Kidney (tissue), 13 donors: ENCODE measurements at regions not wholly inside any gene's neighbourhood (a gene's known extent, or its start where the extent isn't known, plus 50 kb on each side); places are given as distances from the start of the nearest gene placed in this dataset.

Experiments used
- DNase-seq, 5 donors: peaks; one replicate each; pipeline ENCODE4 v3.0.0-alpha.2; 2013 to 2020
- FAIRE-seq: peaks from 2 replicates; lab custom pipeline; 2012; peaks lifted over from hg19 to GRCh38; lab: Jason Lieb, UNC
- H3K27ac ChIP-seq, 2 donors: one replicate each; pipeline ENCODE4 v1.7.0; 2013; ENCODE audit warnings: low read depth in 2 of 2, low read length in 2 of 2, inconsistent platforms in 1 of 2
- H3K27me3 ChIP-seq: one replicate; pipeline ENCODE4 v1.7.1; 2013; ENCODE audit warnings: low read length, inconsistent platforms; ENCODE audit not compliant: control insufficient read depth, insufficient read depth
- H3K36me3 ChIP-seq, 3 donors: one replicate each; pipeline versions ENCODE4 v1.7.0 to v1.7.1; 2013; ENCODE audit warnings: low read length in 3 of 3, control low read depth in 1 of 3, inconsistent platforms in 1 of 3; ENCODE audit not compliant: insufficient read depth in 3 of 3, control insufficient read depth in 2 of 3
- H3K4me1 ChIP-seq, 3 donors: one replicate each; pipeline versions ENCODE4 v1.7.0 to v1.7.1; 2013; ENCODE audit warnings: low read length in 3 of 3, inconsistent platforms in 1 of 3, low read depth in 1 of 3; ENCODE audit not compliant: control insufficient read depth in 2 of 3, insufficient read depth in 2 of 3
- H3K4me3 ChIP-seq, 3 donors: one replicate each; pipeline versions ENCODE4 v1.7.0 to v1.8.1; 2013; ENCODE audit warnings: low read length in 3 of 3, control low read depth in 1 of 3, inconsistent platforms in 1 of 3
- H3K9ac ChIP-seq, 3 donors: one replicate each; pipeline versions ENCODE4 v1.7.0 to v1.7.1; 2013; ENCODE audit warnings: low read length in 3 of 3, control low read depth in 1 of 3, inconsistent platforms in 1 of 3
- H3K9me3 ChIP-seq, 3 donors: one replicate each; pipeline versions ENCODE4 v1.7.0 to v1.7.1; 2013; ENCODE audit warnings: low read length in 3 of 3, control low read depth in 1 of 3, inconsistent platforms in 1 of 3; ENCODE audit not compliant: control insufficient read depth in 2 of 3, insufficient read depth in 1 of 3
- intact Hi-C: fragments of 100-400 bp; cut with DNase I; formaldehyde crosslinking; loops from one replicate; pipeline ENCODE4 v1.11.1; 2022
- TF ChIP-seq, protein P1 (sequence below): IDR thresholded peaks from 3 replicates; pipeline ENCODE4 v1.5.1; 2012; ENCODE audit warnings: mild to moderate bottlenecking, moderate library complexity, borderline replicate concordance; ENCODE audit not compliant: insufficient read depth; ENCODE audit errors: extremely low read depth
- donor health status: control.
- donor health status: control.
- donor health status: control.
- donor health status: control.
- donor health status: control.
- donor health status: DM: yes; HTN: yes; CAD: no.
- donor health status: Normal renal cell carcinoma (clear cell type).

- Histone ChIP-seq H3K9ac (peak overlapping the region in 1 of 3 donors; percentile 62), H3K27ac (peak overlapping the region; percentile 73 to 75), H3K36me3 (no peaks in the 10 kb centered on the region), H3K4me3 (peak overlapping the region in 1 of 3 donors; percentile 10), H3K4me1 (peaks cover 5 to 16% (median 6%) of the 10 kb centered on the region in 3 donors), H3K9me3 (no peaks in the 10 kb centered on the region), H3K27me3 (no peaks in the 10 kb centered on the region)
- DNase-seq, result peak; percentile 78 to 95 (median 90)
- intact Hi-C loops, result no loop called here
- TF ChIP-seq, protein P1, sequence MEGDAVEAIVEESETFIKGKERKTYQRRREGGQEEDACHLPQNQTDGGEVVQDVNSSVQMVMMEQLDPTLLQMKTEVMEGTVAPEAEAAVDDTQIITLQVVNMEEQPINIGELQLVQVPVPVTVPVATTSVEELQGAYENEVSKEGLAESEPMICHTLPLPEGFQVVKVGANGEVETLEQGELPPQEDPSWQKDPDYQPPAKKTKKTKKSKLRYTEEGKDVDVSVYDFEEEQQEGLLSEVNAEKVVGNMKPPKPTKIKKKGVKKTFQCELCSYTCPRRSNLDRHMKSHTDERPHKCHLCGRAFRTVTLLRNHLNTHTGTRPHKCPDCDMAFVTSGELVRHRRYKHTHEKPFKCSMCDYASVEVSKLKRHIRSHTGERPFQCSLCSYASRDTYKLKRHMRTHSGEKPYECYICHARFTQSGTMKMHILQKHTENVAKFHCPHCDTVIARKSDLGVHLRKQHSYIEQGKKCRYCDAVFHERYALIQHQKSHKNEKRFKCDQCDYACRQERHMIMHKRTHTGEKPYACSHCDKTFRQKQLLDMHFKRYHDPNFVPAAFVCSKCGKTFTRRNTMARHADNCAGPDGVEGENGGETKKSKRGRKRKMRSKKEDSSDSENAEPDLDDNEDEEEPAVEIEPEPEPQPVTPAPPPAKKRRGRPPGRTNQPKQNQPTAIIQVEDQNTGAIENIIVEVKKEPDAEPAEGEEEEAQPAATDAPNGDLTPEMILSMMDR, result no peak
- FAIRE-seq, result peak; percentile 73
Observed at GRCh38 chr12:69024413-69024812, 91.4 kb upstream of the CPM start.

DNA sequence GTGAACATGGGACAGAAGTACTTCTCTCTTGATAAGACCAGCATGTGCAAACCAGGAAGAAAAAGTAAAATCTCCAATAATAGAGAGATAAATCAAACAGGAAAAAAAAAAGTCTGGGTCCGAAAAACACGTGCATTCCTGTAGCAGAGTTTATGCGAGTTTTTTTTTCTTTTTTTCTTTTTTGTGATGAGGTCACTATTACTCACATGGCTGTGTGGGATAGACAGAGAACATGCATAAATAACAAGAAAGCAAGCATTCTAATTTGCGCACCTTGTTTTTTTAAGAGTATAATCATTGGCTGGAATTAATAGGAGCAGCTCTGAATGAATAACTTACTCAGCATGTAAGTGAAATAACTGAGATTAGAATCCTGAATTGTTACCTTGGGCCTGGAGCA is 91.9 kb upstream of the CPM start:
- Histone ChIP-seq H3K9ac (peak overlapping the region in 1 of 3 donors; percentile 62), H3K4me1 (peaks cover 5 to 16% (median 6%) of the 10 kb centered on the region in 3 donors), H3K27ac (peak overlapping the region; percentile 29 to 75), H3K9me3 (no peaks in the 10 kb centered on the region), H3K4me3 (peak overlapping the region in 1 of 3 donors; percentile 10), H3K36me3 (no peaks in the 10 kb centered on the region), H3K27me3 (no peaks in the 10 kb centered on the region)
- TF ChIP-seq, protein P1, result no peak
- FAIRE-seq (no peak), DNase-seq (peak in 2 of 5 donors; percentile 21 to 31)
- intact Hi-C loops, result no loop called here

- no peak overlapping the region for H3K4me3 ChIP-seq
- no peaks in the 10 kb centered on the region for H3K9me3 ChIP-seq
- no peaks in the 10 kb centered on the region for H3K36me3 ChIP-seq
- no peak overlapping the region for H3K9ac ChIP-seq
- H3K27ac ChIP-seq, result no peak overlapping the region
- H3K4me1 ChIP-seq, result peaks cover 5 to 16% (median 6%) of the 10 kb centered on the region in 3 donors
- TF ChIP-seq, protein P1, result no peak
- FAIRE-seq (no peak), DNase-seq (no peak)
- H3K27me3 ChIP-seq, result no peaks in the 10 kb centered on the region
- intact Hi-C loops, result no loop called here
Observed at GRCh38 chr12:69026336-69026735, 93.4 kb upstream of the CPM start.

- no peak for DNase-seq
- Histone ChIP-seq H3K9me3 (no peaks in the 10 kb centered on the region), H3K4me3 (no peak overlapping the region), H3K4me1 (peaks cover 5 to 16% (median 6%) of the 10 kb centered on the region in 3 donors), H3K9ac (no peak overlapping the region), H3K27ac (no peak overlapping the region), H3K36me3 (no peaks in the 10 kb centered on the region), H3K27me3 (no peaks in the 10 kb centered on the region)
- intact Hi-C loops, result no loop called here
- TF ChIP-seq, protein P1, result no peak
- no peak for FAIRE-seq
Observed at GRCh38 chr12:69027411-69027881, 94.5 kb upstream of the CPM start.
